Thoracic aorta (tissue), 2 donors: ENCODE measurements at regions not wholly inside any gene's neighbourhood (a gene's known extent, or its start where the extent isn't known, plus 50 kb on each side); places are given as distances from the start of the nearest gene placed in this dataset.

Experiments used
- ATAC-seq: fragments of 150-250 bp; one replicate; pipeline ENCODE4 v1.8.0; 2017; ENCODE audit warnings: low read depth; ENCODE audit not compliant: insufficient number of reproducible peaks, low FRiP score
- DNase-seq: peaks from one replicate; pipeline ENCODE4 v3.0.0-alpha.2; 2020; ENCODE audit warnings: low spot score
- H3K27ac ChIP-seq, 2 donors: fragments of 200-600 bp; sonication (generic); 1 replicate in 1 of 2; 2 replicates in 1 of 2; pipeline ENCODE4 v1.5.1; 2016; ENCODE audit warnings: mild to moderate bottlenecking in 2 of 2, moderate library complexity in 2 of 2
- H3K27me3 ChIP-seq: fragments of 200-600 bp; sonication (generic); replicated peaks from 2 replicates; pipeline ENCODE4 v1.6.0; 2016; ENCODE audit warnings: mild to moderate bottlenecking; ENCODE audit not compliant: insufficient read depth
- H3K36me3 ChIP-seq: fragments of 200-600 bp; sonication (generic); one replicate; pipeline ENCODE4 v1.5.1; 2016
- H3K4me1 ChIP-seq, 2 donors: fragments of 200-600 bp; sonication (generic); 1 replicate in 1 of 2; 2 replicates in 1 of 2; pipeline versions ENCODE4 v1.5.1 to v1.6.0; 2016; ENCODE audit warnings: low read depth in 2 of 2, mild to moderate bottlenecking in 1 of 2; ENCODE audit not compliant: control insufficient read depth in 1 of 2
- H3K4me3 ChIP-seq: fragments of 200-600 bp; sonication (generic); 2 replicates; pipeline ENCODE4 v1.5.1; 2016; ENCODE audit warnings: mild to moderate bottlenecking
- H3K9me3 ChIP-seq: fragments of 200-600 bp; sonication (generic); 2 replicates; pipeline ENCODE4 v1.5.1; 2016
- CTCF ChIP-seq: fragments of 200-600 bp; sonication (generic); IDR thresholded peaks from one replicate; pipeline ENCODE4 v1.5.1; 2019; ENCODE audit warnings: antibody characterized with exemption

DNA sequence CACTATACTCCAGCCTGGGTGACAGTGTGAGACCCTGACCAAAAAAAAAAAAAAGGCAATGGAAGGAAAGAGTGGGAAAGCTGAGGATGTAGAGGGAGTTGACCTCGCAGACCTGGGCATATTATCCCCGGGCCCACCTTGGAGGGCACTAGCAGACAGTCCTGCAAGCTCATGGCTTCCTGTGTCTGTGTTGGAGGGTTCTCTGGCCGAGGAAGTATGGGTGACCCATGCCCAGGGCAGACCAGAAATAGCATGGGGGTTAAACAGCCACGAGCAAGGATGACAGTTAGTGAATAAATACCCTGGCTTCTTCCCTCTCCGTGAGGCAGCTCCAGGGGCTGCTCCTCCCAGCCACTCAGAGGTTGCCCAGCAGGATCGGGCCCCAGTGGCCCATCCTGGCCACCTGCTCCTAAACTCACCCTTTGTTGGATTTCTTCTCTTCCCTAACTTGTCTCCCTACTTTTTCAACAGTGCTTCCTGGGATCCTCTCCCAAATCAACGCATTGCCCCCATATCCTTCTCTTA is 485.8 kb downstream of the ZNF536 start:
- no peak for TF ChIP-seq CTCF
- DNase-seq: no peak
- Histone ChIP-seq H3K4me1 (no peaks in the 10 kb centered on the region), H3K9me3 (no peaks in the 10 kb centered on the region), H3K36me3 (no peaks in the 10 kb centered on the region), H3K4me3 (no peak overlapping the region), H3K27me3 (no peaks in the 10 kb centered on the region), H3K27ac (no peak overlapping the region)
- ATAC-seq: no peak

GRCh38 chr19:30857388-30857787 is 485.2 kb downstream of the ZNF536 start:
- no peaks in the 10 kb centered on the region for H3K9me3 ChIP-seq
- H3K27ac ChIP-seq: no peak overlapping the region
- TF ChIP-seq CTCF: no peak
- ATAC-seq (no peak), DNase-seq (no peak)
- H3K4me1 ChIP-seq: no peaks in the 10 kb centered on the region
- no peaks in the 10 kb centered on the region for H3K27me3 ChIP-seq
- H3K36me3 ChIP-seq: no peaks in the 10 kb centered on the region
- H3K4me3 ChIP-seq: no peak overlapping the region

DNA sequence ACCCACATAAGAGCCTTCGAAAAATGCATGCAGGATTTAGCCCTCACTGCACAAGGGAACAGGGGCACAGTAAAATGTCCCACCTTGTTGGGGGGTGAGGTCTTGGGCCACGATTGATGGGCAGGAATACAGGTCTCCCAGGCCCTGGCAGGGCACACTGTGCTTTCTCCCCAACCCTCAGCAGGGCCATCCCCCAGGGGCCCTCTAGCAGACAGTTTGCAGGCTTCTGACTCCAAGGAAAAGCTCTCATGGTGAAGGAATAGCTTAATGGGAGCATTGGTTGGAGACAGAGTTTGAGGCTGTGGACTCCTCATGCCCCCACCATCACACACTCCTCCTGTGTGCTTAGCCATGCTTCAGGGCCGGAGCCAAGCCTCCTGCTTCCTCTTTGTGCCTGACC is 484.6 kb downstream of the ZNF536 start:
- Histone ChIP-seq H3K27ac (no peak overlapping the region), H3K4me1 (no peaks in the 10 kb centered on the region), H3K36me3 (no peaks in the 10 kb centered on the region), H3K27me3 (no peaks in the 10 kb centered on the region), H3K4me3 (no peak overlapping the region), H3K9me3 (no peaks in the 10 kb centered on the region)
- DNase-seq: no peak
- ATAC-seq: no peak
- no peak for TF ChIP-seq CTCF

DNA sequence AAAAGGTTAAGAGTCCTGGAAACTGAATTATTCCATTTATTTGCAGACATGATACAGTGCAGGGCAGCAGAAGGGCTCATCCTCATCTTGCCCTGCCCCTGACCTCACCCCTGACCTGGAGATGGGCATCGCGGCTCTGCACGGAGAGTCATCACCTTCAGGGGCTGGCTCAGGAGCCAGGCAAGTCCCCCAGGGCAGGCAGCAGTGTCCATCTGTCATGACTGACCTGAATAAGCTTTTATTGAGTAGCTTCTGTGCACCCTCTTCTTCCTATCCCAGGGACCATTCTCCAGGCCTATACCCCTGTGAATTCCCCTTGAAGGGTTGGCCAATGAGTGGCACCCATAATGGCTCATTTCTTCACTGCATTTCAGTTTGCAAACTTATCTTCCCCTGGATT is 484.2 kb downstream of the ZNF536 start:
- DNase-seq: no peak
- Histone ChIP-seq H3K9me3 (no peaks in the 10 kb centered on the region), H3K36me3 (no peaks in the 10 kb centered on the region), H3K4me3 (no peak overlapping the region), H3K4me1 (no peaks in the 10 kb centered on the region), H3K27me3 (no peaks in the 10 kb centered on the region), H3K27ac (no peak overlapping the region)
- ATAC-seq: no peak
- TF ChIP-seq CTCF: no peak

- H3K27me3 ChIP-seq: no peaks in the 10 kb centered on the region
- H3K4me3 ChIP-seq: no peak overlapping the region
- DNase-seq: no peak
- H3K36me3 ChIP-seq: no peaks in the 10 kb centered on the region
- ATAC-seq: no peak
- no peak for TF ChIP-seq CTCF
- no peaks in the 10 kb centered on the region for H3K4me1 ChIP-seq
- H3K27ac ChIP-seq: no peak overlapping the region
- no peaks in the 10 kb centered on the region for H3K9me3 ChIP-seq
Measured at GRCh38 chr19:30855442-30855841, 483.3 kb downstream of the ZNF536 start.
